ENCODE measurements at regions not wholly inside any gene's neighbourhood (a gene's known extent, or its start where the extent isn't known, plus 50 kb on each side); places are given as distances from the start of the nearest gene placed in this dataset.
"Not testable (repeated sequence)": the region's sequence is repeated elsewhere in the genome, so short reads cannot be mapped to it uniquely, and the experiment has no call there.

DNA sequence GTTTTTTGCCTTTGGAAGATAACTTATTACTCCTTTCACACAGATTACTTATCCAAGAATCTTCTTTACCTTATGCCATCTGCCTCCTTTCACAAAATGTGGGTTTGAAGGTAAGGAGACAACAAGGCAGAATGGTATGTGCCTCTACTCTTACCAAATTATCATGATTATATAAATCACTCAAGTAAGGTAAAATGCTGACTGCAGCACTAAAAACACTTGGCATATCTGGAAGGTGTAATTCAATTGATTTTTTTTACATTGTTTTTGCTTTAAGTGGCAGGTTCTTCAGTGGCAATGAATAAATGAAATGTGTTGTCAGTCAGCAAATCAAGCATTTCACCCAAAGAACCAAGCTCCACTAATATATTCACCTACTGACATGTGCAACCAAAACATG is 346.1 kb downstream of the OMA1 start:
- no peaks in the 10 kb centered on the region for H3K27me3 Mint-ChIP-seq (ENCODE audit: low read depth)
- H3K36me3 Mint-ChIP-seq (ENCODE audit: low read depth) = no peaks in the 10 kb centered on the region
- H3K27ac Mint-ChIP-seq = no peak overlapping the region
- no peak for TF ChIP-seq CTCF (IDR thresholded peaks at IDR 0.05; ENCODE audit: unreplicated experiment in 3 of 3)
- H3K9me3 Mint-ChIP-seq = no peaks in the 10 kb centered on the region
- H3K4me3 Mint-ChIP-seq = no peak overlapping the region
- no peaks in the 10 kb centered on the region for H3K4me1 Mint-ChIP-seq

- Mint-ChIP-seq H3K36me3 (ENCODE audit: low read depth) (no peaks in the 10 kb centered on the region), H3K9me3 (no peaks in the 10 kb centered on the region), H3K27me3 (ENCODE audit: low read depth) (peaks cover 3% of the 10 kb centered on the region), H3K27ac (no peak overlapping the region), H3K4me3 (no peak overlapping the region), H3K4me1 (no peaks in the 10 kb centered on the region)
- TF ChIP-seq CTCF (IDR thresholded peaks at IDR 0.05; ENCODE audit: unreplicated experiment in 3 of 3) = no peak
These were observed 348.7 kb downstream of the OMA1 start for GRCh38 chr1:58197811-58198210.

- Mint-ChIP-seq H3K27me3 (ENCODE audit: low read depth) (peaks cover 3% of the 10 kb centered on the region), H3K36me3 (ENCODE audit: low read depth) (no peaks in the 10 kb centered on the region), H3K4me1 (no peaks in the 10 kb centered on the region), H3K4me3 (no peak overlapping the region), H3K27ac (no peak overlapping the region), H3K9me3 (no peaks in the 10 kb centered on the region)
- no peak for TF ChIP-seq CTCF (IDR thresholded peaks at IDR 0.05; ENCODE audit: unreplicated experiment in 3 of 3)
These were observed 356.1 kb downstream of the OMA1 start for GRCh38 chr1:58190267-58190988.

DNA sequence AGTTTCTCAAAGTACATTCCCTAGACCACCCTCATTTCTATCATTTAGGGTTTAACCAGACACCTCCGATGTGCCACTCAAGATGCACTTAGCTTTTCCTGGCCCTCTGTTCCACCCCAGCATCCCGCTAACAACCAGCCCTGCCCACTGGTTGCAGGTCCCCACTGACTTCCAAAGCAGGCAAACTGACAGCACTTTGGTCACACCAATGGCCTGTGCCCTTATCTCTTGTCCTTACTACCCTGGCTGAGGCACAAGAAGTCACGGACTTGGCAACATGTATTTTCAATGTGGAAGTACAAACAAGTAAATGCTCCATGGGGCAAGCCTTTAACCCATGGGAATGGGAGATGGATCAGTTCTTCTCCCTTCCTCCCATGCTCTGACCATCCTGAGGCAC is 357.1 kb downstream of the OMA1 start:
- no peaks in the 10 kb centered on the region for H3K4me1 Mint-ChIP-seq
- H3K27me3 Mint-ChIP-seq (ENCODE audit: low read depth) = peaks cover 3% of the 10 kb centered on the region
- H3K36me3 Mint-ChIP-seq (ENCODE audit: low read depth) = no peaks in the 10 kb centered on the region
- no peak overlapping the region for H3K4me3 Mint-ChIP-seq
- no peak overlapping the region for H3K27ac Mint-ChIP-seq
- no peaks in the 10 kb centered on the region for H3K9me3 Mint-ChIP-seq
- no peak for TF ChIP-seq CTCF (IDR thresholded peaks at IDR 0.05; ENCODE audit: unreplicated experiment in 3 of 3)

DNA sequence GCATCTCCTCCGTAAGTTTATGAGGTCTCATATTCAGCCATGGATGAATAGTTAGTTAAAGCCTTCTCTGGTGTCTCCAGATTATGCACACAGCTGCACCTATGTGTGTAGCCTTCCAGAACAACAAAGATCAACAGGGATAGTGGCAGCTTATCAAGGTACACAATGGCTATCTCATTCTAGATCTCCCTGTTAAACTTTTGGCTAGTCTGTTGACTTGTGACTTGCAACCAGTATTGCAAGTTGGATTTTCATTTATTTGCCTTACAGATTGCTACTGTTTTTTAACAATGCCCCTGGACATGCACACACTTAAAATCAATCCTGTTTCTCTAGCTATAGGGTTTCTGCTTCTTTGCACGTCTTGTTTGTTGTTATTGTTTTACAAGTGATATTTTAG is 363.2 kb downstream of the OMA1 start:
- Mint-ChIP-seq H3K27ac (no peak overlapping the region), H3K9me3 (peaks cover 3% of the 10 kb centered on the region), H3K27me3 (ENCODE audit: low read depth) (no peaks in the 10 kb centered on the region), H3K36me3 (ENCODE audit: low read depth) (no peaks in the 10 kb centered on the region), H3K4me3 (no peak overlapping the region), H3K4me1 (no peaks in the 10 kb centered on the region)
- TF ChIP-seq CTCF (IDR thresholded peaks at IDR 0.05; ENCODE audit: unreplicated experiment in 3 of 3) = no peak

DNA sequence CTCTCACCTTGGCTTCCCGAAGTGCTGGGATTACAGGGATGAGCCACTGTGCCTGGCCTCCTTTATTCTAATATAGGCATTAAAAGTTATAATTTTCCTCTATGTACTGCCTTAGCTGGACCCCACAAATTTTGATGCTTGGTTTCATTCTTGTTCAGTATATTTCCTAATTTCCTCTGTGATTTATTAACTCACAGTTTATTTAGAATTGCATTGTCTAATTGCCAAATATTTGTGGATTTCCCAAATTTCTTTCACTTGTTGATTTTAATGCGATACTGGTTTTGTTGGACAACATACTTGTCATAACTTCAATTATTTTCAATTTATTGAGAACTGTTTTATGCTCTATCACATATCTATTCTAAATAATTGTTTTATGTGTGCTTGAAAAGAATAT is 366.0 kb downstream of the OMA1 start:
- H3K36me3 Mint-ChIP-seq (ENCODE audit: low read depth) = no peaks in the 10 kb centered on the region
- TF ChIP-seq CTCF (IDR thresholded peaks at IDR 0.05; ENCODE audit: unreplicated experiment in 3 of 3) = no peak
- no peaks in the 10 kb centered on the region for H3K27me3 Mint-ChIP-seq (ENCODE audit: low read depth)
- H3K4me3 Mint-ChIP-seq = no peak overlapping the region
- H3K27ac Mint-ChIP-seq = no peak overlapping the region
- H3K4me1 Mint-ChIP-seq = no peaks in the 10 kb centered on the region
- peaks cover 3% of the 10 kb centered on the region for H3K9me3 Mint-ChIP-seq

GRCh38 chr1:58169160-58169559 is 377.4 kb downstream of the OMA1 start:
- not testable (repeated sequence) for H3K9me3 Mint-ChIP-seq; H3K27ac Mint-ChIP-seq; H3K27me3 Mint-ChIP-seq (ENCODE audit: low read depth); H3K4me3 Mint-ChIP-seq; H3K36me3 Mint-ChIP-seq (ENCODE audit: low read depth); H3K4me1 Mint-ChIP-seq

DNA sequence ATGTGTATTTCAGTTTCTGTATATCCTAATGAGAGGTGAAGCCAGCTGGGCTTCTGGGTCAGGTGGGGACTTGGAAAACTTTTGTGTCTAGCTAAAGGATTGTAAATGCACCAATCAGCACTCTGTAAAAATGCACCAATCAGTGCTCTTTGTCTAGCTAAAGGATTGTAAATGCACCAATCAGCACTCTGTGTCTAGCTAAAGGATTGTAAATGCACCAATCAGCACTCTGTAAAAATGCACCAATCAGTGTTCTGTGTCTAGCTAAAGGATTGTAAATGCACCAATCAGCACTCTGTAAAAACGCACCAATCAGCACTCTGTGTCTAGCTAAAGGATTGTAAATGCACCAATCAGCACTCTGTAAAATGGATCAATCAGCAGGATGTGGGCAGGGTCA is 379.4 kb downstream of the OMA1 start:
- not testable (repeated sequence) for H3K4me1 Mint-ChIP-seq; H3K27ac Mint-ChIP-seq; H3K9me3 Mint-ChIP-seq; H3K4me3 Mint-ChIP-seq; H3K36me3 Mint-ChIP-seq (ENCODE audit: low read depth); H3K27me3 Mint-ChIP-seq (ENCODE audit: low read depth)

Measured in nephron (organoid).